ENCODE measurements at regions not wholly inside any gene's neighbourhood (a gene's known extent, or its start where the extent isn't known, plus 50 kb on each side); places are given as distances from the start of the nearest gene placed in this dataset.

DNA sequence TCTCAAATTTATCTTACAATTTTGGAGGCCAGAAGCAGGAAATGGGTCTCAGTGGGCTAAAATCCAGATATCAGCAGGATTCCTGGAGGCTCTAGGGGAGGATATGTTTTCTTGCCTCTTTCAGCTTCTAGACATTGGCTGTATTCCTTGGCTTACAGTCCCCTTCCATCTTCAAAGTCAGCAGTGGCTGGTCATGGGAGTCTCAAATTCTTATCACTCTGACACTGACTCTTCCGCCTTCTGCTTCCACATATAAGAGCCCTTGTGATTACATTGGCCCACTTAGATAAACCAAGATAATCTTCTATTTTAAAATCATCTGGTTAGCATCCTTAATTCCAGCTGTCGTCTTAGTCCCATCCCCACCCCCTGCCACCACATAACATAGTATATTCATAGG is 113.0 kb downstream of the PCDH7 start:
- no peaks in the 10 kb centered on the region for H3K79me2 ChIP-seq (ENCODE audit: insufficient read depth, low read length)
- intact Hi-C loops (cut with micrococcal nuclease) = no loop called here
- no peak overlapping the region for H3K4me2 ChIP-seq (replicated peaks; ENCODE audit: extremely low read depth, low read length, poor library complexity, severe bottlenecking)
- Mint-ChIP-seq H3K4me1 (no peaks in the 10 kb centered on the region), H3K9me3 (no peaks in the 10 kb centered on the region), H3K27ac (no peak overlapping the region), H3K4me3 (no peak overlapping the region), H3K27me3 (ENCODE audit: low read depth in 3 of 3) (peaks cover 0 to 3% (median 2%) of the 10 kb centered on the region in 3 donors), H3K36me3 (no peaks in the 10 kb centered on the region)
- H4K20me1 ChIP-seq (ENCODE audit: insufficient read depth, low read length) = no peaks in the 10 kb centered on the region
- no peaks in the 10 kb centered on the region for H3K4me1 ChIP-seq (ENCODE audit: control insufficient read depth in 1 of 2, insufficient read depth in 2 of 2, low read length in 2 of 2)
- H2AFZ ChIP-seq (ENCODE audit: insufficient read depth, low read depth, low read length, poor library complexity, severe bottlenecking) = no peak overlapping the region
- TF ChIP-seq CTCF (IDR thresholded peaks at IDR 0.05) = no peak
- H3K27ac ChIP-seq (ENCODE audit: low read depth in 1 of 2, low read length in 2 of 2) = no peak overlapping the region
- DNase-seq = no peak
- H3K9ac ChIP-seq (ENCODE audit: insufficient read depth, low read length, poor library complexity, severe bottlenecking) = no peak overlapping the region
- no peak overlapping the region for H3K4me3 ChIP-seq (replicated peaks in 1 of 3; ENCODE audit: low read depth in 2 of 3, low read length in 3 of 3)
- no peaks in the 10 kb centered on the region for H3K36me3 ChIP-seq (replicated peaks in 1 of 2; ENCODE audit: control insufficient read depth in 1 of 2, insufficient read depth in 2 of 2, low read length in 2 of 2)
- no peaks in the 10 kb centered on the region for H3K9me3 ChIP-seq (replicated peaks in 1 of 2; ENCODE audit: control insufficient read depth in 1 of 2, insufficient read depth in 1 of 2, low read length in 2 of 2)
- WGBS (ENCODE audit: insufficient coverage) = 100% methylated on average over 1 of the region's 2 CpGs
- H3K27me3 ChIP-seq (ENCODE audit: control insufficient read depth in 2 of 2, insufficient read depth in 2 of 2, low read length in 2 of 2) = no peaks in the 10 kb centered on the region

GRCh38 chr4:30835044-30835443 is 114.9 kb downstream of the PCDH7 start:
- H3K4me1 ChIP-seq (ENCODE audit: control insufficient read depth in 1 of 2, insufficient read depth in 2 of 2, low read length in 2 of 2) = no peaks in the 10 kb centered on the region
- H2AFZ ChIP-seq (ENCODE audit: insufficient read depth, low read depth, low read length, poor library complexity, severe bottlenecking) = no peak overlapping the region
- H3K36me3 ChIP-seq (replicated peaks in 1 of 2; ENCODE audit: control insufficient read depth in 1 of 2, insufficient read depth in 2 of 2, low read length in 2 of 2) = no peaks in the 10 kb centered on the region
- intact Hi-C loops (cut with micrococcal nuclease) = no loop called here
- Mint-ChIP-seq H3K36me3 (no peaks in the 10 kb centered on the region), H3K27ac (no peak overlapping the region), H3K4me1 (no peaks in the 10 kb centered on the region), H3K4me3 (no peak overlapping the region), H3K9me3 (no peaks in the 10 kb centered on the region), H3K27me3 (ENCODE audit: low read depth in 3 of 3) (peaks cover 0 to 3% (median 2%) of the 10 kb centered on the region in 3 donors)
- H3K27me3 ChIP-seq (ENCODE audit: control insufficient read depth in 2 of 2, insufficient read depth in 2 of 2, low read length in 2 of 2) = no peaks in the 10 kb centered on the region
- no peak overlapping the region for H3K9ac ChIP-seq (ENCODE audit: insufficient read depth, low read length, poor library complexity, severe bottlenecking)
- no peak overlapping the region for H3K27ac ChIP-seq (ENCODE audit: low read depth in 1 of 2, low read length in 2 of 2)
- H3K4me3 ChIP-seq (replicated peaks in 1 of 3; ENCODE audit: low read depth in 2 of 3, low read length in 3 of 3) = no peak overlapping the region
- H3K9me3 ChIP-seq (replicated peaks in 1 of 2; ENCODE audit: control insufficient read depth in 1 of 2, insufficient read depth in 1 of 2, low read length in 2 of 2) = no peaks in the 10 kb centered on the region
- no peak overlapping the region for H3K4me2 ChIP-seq (replicated peaks; ENCODE audit: extremely low read depth, low read length, poor library complexity, severe bottlenecking)
- 82% methylated on average over 9 of the region's 11 CpGs for WGBS (ENCODE audit: insufficient coverage)
- TF ChIP-seq CTCF (IDR thresholded peaks at IDR 0.05) = no peak
- DNase-seq = no peak
- no peaks in the 10 kb centered on the region for H3K79me2 ChIP-seq (ENCODE audit: insufficient read depth, low read length)
- H4K20me1 ChIP-seq (ENCODE audit: insufficient read depth, low read length) = no peaks in the 10 kb centered on the region
